GM21717 (cell line): ENCODE measurements at regions not wholly inside any gene's neighbourhood (a gene's known extent, or its start where the extent isn't known, plus 50 kb on each side); places are given as distances from the start of the nearest gene placed in this dataset.
"Not testable (repeated sequence)": the region's sequence is repeated elsewhere in the genome, so short reads cannot be mapped to it uniquely, and the experiment has no call there.

Source experiments
- ATAC-seq: cut with Tn5 transposase; IDR thresholded peaks from one replicate; pipeline ENCODE4 v1.9.1; 2021; ENCODE audit warnings: mild to moderate bottlenecking, moderate library complexity; ENCODE audit not compliant: unreplicated experiment

- ATAC-seq = no peak
Measured at GRCh38 chr13:63840551-63841421, 2425.1 kb upstream of the PCDH20 start.

- no peak for ATAC-seq
Measured at GRCh38 chr13:63838366-63839110, 2422.9 kb upstream of the PCDH20 start.

- not testable (repeated sequence) for ATAC-seq
Measured at GRCh38 chr13:63837701-63838100, 2422.1 kb upstream of the PCDH20 start.

DNA sequence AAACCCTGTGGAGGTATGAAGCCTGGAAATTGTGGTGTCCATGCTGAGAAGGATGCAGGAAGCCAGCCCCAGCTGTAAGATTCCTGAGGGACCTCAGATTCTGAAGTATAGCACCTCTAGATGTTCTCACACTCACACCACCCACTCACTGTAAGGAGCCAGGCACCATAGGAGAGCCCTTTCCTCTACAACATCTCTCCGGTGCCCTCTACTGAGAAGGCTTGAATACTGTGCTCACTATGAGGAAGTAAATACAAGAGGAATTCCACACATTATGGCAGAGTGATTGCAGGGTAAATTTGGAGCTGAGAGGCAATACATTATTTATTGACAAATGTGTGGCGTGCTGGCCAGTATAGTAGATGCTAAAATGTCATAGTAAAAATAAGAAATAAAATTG is 2414.0 kb upstream of the PCDH20 start:
- not testable (repeated sequence) for ATAC-seq

- not testable (repeated sequence) for ATAC-seq
Measured at GRCh38 chr13:63821785-63822184, 2406.1 kb upstream of the PCDH20 start.

- ATAC-seq = not testable (repeated sequence)
Measured at GRCh38 chr13:63811428-63812004, 2395.9 kb upstream of the PCDH20 start.

DNA sequence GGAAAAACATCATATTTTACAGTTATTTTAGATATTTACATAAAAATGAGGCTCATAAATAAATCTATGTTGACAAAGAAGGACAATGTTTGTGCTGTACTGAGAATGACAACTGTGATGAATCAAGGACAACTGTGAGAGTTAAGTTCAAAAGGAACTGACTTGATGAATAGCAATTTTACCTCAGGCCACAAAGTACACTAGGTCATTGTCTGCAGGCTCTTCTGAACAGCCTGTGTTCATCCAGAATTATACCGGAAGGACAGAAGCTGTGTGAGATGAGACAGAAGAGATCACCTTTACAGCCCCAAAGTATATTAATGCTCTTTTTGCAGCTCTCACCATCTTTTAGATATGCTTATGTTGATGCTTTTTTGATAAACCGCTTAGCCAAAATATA is 2375.5 kb upstream of the PCDH20 start:
- not testable (repeated sequence) for ATAC-seq

- no peak for ATAC-seq
Measured at GRCh38 chr13:63774133-63774532, 2358.5 kb upstream of the PCDH20 start.

DNA sequence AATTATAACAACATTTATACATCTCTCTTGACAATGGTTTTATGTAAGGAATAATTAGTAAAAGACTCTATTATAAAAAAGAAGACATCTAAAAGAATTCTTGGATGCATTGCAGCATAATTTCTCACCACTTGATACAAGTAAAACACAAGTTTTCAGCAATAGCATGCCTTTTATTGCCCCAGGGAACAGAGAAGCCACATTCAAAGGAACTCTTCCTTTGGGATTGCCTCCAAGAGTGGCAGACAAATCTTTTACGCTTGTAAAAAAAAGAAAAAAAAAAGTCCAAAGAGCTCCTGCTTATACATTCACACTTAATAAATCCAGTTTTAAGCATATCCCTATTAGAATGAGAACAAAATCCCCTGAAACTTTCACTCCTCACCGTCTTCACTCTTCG is 2357.8 kb upstream of the PCDH20 start:
- ATAC-seq = no peak

DNA sequence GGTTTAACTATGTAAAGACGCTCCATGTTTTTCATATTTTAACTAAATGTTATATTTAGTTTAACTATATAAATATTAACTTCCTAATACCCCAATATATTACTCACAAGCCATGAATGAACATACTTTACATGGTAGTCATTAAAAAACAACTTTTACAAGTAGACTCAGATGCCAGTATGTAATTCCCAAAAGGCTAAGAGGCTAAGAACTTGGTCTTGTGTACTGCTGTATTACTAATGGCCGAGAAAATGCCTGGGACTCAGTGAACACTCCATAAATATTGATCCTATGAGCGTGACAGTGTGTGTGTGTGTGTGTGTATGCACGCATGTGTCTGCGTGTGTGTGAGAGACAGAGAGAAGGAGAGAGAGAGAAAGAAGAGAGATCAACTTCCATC is 2342.0 kb upstream of the PCDH20 start:
- ATAC-seq = not testable (repeated sequence)

- not testable (repeated sequence) for ATAC-seq
Measured at GRCh38 chr13:63749857-63750256, 2334.2 kb upstream of the PCDH20 start.

DNA sequence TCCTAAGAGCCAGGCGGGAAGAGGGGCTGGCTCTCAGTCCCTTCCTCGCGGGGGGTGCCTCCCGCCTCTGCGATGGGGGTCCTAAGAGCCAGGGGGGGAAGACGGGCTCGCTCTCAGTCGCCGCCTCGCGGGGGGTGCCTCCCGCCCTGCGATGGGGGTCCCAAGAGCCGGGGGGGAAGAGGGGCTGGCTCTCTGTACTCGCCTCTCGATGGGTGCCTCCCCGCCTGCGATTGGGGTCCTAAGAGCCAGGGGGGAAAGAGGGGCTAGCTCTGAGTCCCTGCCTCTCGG is 2326.1 kb upstream of the PCDH20 start:
- ATAC-seq = not testable (repeated sequence)

GRCh38 chr13:63741029-63741813 is 2325.6 kb upstream of the PCDH20 start:
- ATAC-seq = no peak

DNA sequence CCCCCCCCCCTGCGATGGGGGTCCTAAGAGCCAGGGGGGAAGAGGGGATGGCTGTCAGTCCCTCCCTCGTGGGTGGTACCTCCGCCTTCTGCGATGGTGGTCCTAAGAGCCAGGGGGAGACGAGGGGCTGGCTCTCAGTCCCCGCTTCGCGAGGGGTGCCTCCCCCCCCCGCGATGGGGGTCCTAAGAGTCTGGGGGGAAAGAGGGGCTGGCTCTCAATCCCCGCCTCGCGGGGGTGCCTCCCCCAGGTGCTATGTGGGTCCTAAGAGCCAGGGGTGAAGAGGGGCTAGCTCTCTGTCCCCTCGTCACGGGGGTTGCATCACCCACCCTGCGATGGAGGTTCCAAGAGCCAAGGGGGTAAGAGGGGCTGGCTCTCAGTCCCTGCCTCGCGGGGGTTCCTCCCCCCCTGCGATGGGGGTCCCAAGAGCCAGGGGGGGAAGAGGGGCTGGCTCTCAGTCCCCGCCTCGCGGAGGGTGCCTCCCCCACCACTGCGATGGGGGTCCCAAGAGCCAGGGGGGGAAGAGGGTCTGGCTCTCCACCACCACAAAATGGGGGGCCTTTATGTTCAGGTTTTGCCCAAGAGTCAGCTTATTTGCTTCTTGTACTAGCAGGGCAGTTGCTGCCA is 2323.6 kb upstream of the PCDH20 start:
- ATAC-seq = not testable (repeated sequence)

GRCh38 chr13:63737418-63737817 is 2321.8 kb upstream of the PCDH20 start:
- no peak for ATAC-seq

DNA sequence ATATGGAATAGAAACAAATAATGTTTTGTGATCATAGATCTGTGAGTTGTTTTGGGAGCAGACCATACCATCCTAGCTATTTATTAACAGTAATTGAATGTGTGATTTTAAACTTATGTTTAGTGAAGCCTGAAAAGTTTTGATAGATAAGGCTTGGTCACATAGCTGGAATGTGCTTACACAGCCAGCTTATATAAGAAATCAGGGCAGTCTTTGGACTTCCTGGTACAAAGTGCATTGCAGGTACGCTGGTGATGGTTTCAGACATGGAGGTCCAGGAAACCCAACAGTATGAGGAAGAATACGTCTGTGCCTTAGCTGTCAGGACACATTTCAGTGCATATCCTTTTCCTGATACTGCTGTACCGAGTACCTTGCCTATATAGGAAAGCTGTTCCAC is 2316.2 kb upstream of the PCDH20 start:
- no peak for ATAC-seq

DNA sequence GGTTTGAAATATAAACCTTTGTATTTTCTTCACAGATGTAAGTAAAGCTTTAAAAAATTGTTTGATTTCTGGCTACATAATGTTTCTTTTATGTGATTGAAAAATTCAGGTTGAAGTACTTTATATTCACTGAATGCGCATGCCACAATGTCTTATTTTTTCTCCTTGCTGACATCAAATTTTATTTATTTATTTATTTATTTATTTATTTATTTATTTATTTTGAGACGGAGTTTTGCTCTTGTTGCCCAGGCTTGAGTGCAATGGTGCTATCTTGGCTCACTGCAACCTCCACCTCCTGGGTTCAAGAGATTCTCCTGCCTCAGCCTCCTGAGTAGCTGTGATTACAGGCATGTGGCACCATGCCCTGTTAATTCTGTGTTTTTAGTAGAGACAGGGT is 2296.5 kb upstream of the PCDH20 start:
- ATAC-seq = not testable (repeated sequence)

DNA sequence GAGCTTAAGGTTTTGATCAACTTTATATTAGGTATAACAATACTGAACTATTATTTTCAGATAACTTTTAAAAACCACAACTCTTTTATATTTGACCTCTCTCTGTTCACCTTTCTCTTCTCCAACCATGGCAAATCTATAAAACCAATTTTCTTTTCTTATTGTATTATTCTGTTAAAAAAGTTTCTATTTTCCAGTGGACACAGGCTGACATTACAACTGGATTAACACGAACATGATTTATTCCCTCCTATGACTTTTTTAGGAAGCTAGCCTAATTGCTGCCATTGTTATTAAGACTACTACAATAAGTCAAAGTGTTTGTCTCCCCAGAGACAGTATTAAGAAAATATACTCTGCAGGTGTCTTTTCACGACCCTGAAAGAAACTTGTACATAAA is 2291.1 kb upstream of the PCDH20 start:
- ATAC-seq = no peak

DNA sequence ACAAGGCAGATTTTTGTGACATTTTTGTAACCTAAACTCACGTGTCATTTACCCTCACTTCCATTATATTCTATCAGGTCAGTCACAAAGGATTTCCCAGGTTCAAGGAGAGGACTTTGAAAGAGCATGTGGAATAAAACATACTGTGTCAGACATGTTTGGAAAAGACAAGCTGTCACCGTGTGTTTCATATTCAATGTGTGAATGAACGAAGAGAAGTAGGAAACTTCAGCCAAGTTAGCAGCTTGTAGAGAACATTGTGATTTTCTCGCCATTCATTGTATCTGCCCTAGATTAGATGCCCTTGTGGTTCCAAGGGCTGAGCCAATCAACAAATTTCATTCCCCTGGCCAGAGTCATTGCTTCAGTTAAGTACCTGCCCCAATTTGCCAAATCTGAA is 2288.9 kb upstream of the PCDH20 start:
- ATAC-seq = no peak

- no peak for ATAC-seq
Measured at GRCh38 chr13:63700350-63700749, 2284.7 kb upstream of the PCDH20 start.

DNA sequence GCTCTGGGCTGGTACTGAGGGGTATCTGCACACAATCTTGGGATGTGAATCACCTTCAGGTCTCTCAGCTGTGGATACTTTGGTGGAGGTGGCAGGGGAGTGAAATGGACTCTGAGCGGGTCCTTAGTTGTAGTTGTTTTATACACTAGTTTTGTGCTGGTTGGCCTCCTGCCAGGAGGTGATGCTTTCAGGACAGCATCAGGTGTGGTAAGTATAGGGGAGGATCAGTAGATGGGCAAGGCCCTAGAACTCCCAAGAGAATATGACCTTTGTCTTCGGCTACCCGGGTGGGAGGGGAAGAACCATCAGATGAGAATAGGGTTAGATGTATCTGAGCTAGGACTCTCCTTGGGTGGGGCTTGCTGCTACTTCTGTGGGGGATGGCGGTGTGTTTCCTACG is 2284.3 kb upstream of the PCDH20 start:
- no peak for ATAC-seq
